ENCODE measurements at regions not wholly inside any gene's neighbourhood (a gene's known extent, or its start where the extent isn't known, plus 50 kb on each side); places are given as distances from the start of the nearest gene placed in this dataset.

GRCh38 chr9:16331031-16331430 lies 539.4 kb downstream of the BNC2 start:
- no peak for TF ChIP-seq CTCF (conservative IDR thresholded peaks at IDR 0.05)
- no peaks in the 10 kb centered on the region for H3K9me3 Mint-ChIP-seq
- no peak overlapping the region for H3K27ac ChIP-seq (ENCODE audit: low read depth, low read length)
- no peak for DNase-seq
- H3K9ac ChIP-seq (ENCODE audit: extremely low read depth, low read length, poor library complexity, severe bottlenecking) = no peak overlapping the region
- no peak overlapping the region for H3K27ac Mint-ChIP-seq
- no peak overlapping the region for H3K4me3 ChIP-seq (ENCODE audit: low read length)
- H3K36me3 Mint-ChIP-seq (ENCODE audit: low read depth) = no peaks in the 10 kb centered on the region
- H3K36me3 ChIP-seq (ENCODE audit: control insufficient read depth, insufficient read depth, low read length) = no peaks in the 10 kb centered on the region
- H3K27me3 ChIP-seq (ENCODE audit: control insufficient read depth, insufficient read depth, low read length, poor library complexity, severe bottlenecking) = no peaks in the 10 kb centered on the region
- H3K4me1 Mint-ChIP-seq = peaks cover 2% of the 10 kb centered on the region
- no peak overlapping the region for H3K4me3 Mint-ChIP-seq
- no peaks in the 10 kb centered on the region for H3K9me3 ChIP-seq (ENCODE audit: control insufficient read depth, low read length)
- H3K4me1 ChIP-seq (ENCODE audit: control insufficient read depth, insufficient read depth, low read length) = no peaks in the 10 kb centered on the region
- H3K27me3 Mint-ChIP-seq (ENCODE audit: insufficient read depth) = no peaks in the 10 kb centered on the region
- WGBS, 2 experiments (ENCODE audit: insufficient coverage in 1 of 2, insufficient read length in 1 of 2) = 95 to 100% methylated on average over 1 to 2 of the region's 2 CpGs

DNA sequence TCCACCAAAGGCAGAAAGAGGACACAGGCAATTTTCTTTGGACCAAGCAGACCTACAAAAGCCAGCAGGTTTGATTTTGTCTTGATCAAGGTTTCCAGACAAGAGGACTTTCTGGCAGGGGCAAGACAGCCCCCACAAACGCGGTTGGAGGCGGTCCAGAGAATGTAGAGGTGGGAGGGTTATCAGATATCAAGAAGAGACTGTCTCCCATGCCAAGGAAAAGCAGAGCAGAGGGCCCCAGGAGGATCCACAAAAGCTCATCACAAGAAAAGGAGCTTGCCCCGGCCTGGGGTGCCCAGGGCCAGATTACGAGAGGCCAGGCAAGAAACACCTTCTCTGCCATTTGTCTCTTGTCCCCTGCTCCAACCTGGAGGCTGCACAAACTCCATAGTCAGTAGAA lies 538.9 kb downstream of the BNC2 start:
- H3K4me3 Mint-ChIP-seq = no peak overlapping the region
- no peak overlapping the region for H3K27ac ChIP-seq (ENCODE audit: low read depth, low read length)
- H3K4me1 Mint-ChIP-seq = peaks cover 2% of the 10 kb centered on the region
- no peaks in the 10 kb centered on the region for H3K36me3 Mint-ChIP-seq (ENCODE audit: low read depth)
- no peaks in the 10 kb centered on the region for H3K36me3 ChIP-seq (ENCODE audit: control insufficient read depth, insufficient read depth, low read length)
- no peak overlapping the region for H3K27ac Mint-ChIP-seq
- no peaks in the 10 kb centered on the region for H3K9me3 Mint-ChIP-seq
- no peak for DNase-seq
- no peak overlapping the region for H3K4me3 ChIP-seq (ENCODE audit: low read length)
- WGBS, 2 experiments (ENCODE audit: insufficient coverage in 1 of 2, insufficient read length in 1 of 2) = 91 to 100% methylated on average over 3 to 5 of the region's 5 CpGs
- H3K9me3 ChIP-seq (ENCODE audit: control insufficient read depth, low read length) = no peaks in the 10 kb centered on the region
- no peaks in the 10 kb centered on the region for H3K4me1 ChIP-seq (ENCODE audit: control insufficient read depth, insufficient read depth, low read length)
- H3K27me3 Mint-ChIP-seq (ENCODE audit: insufficient read depth) = no peaks in the 10 kb centered on the region
- no peak for TF ChIP-seq CTCF (conservative IDR thresholded peaks at IDR 0.05)
- H3K9ac ChIP-seq (ENCODE audit: extremely low read depth, low read length, poor library complexity, severe bottlenecking) = no peak overlapping the region
- H3K27me3 ChIP-seq (ENCODE audit: control insufficient read depth, insufficient read depth, low read length, poor library complexity, severe bottlenecking) = no peaks in the 10 kb centered on the region

DNA sequence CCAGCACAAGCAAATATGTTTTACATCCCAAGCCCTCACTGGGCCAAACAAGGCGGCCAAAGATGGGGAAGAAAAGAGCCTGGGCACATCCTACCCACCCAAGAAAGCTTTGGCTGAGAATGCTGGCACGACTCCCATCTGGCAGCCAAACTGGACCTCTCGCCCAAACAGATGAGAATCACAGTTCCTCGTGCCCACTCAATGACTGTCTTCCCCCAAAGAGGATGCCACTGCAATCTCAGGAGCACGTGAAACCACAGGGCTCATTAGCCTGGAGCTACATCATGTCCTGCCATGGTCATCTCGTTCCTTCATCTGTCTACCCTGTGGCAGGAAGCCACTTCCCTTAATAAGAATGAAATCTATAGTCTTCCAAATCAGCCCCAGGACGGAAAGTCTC lies 536.8 kb downstream of the BNC2 start:
- 94 to 97% methylated on average over 5 to 7 of the region's 7 CpGs for WGBS, 2 experiments (ENCODE audit: insufficient coverage in 1 of 2, insufficient read length in 1 of 2)
- Histone ChIP-seq H3K4me1 (ENCODE audit: control insufficient read depth, insufficient read depth, low read length) (no peaks in the 10 kb centered on the region), H3K9me3 (ENCODE audit: control insufficient read depth, low read length) (no peaks in the 10 kb centered on the region), H3K36me3 (ENCODE audit: control insufficient read depth, insufficient read depth, low read length) (no peaks in the 10 kb centered on the region), H3K27ac (ENCODE audit: low read depth, low read length) (no peak overlapping the region), H3K27me3 (ENCODE audit: control insufficient read depth, insufficient read depth, low read length, poor library complexity, severe bottlenecking) (no peaks in the 10 kb centered on the region), H3K9ac (ENCODE audit: extremely low read depth, low read length, poor library complexity, severe bottlenecking) (no peak overlapping the region), H3K4me3 (ENCODE audit: low read length) (no peak overlapping the region)
- Mint-ChIP-seq H3K9me3 (no peaks in the 10 kb centered on the region), H3K27me3 (ENCODE audit: insufficient read depth) (no peaks in the 10 kb centered on the region), H3K4me3 (no peak overlapping the region), H3K4me1 (no peaks in the 10 kb centered on the region), H3K36me3 (ENCODE audit: low read depth) (no peaks in the 10 kb centered on the region), H3K27ac (no peak overlapping the region)
- no peak for DNase-seq
- TF ChIP-seq CTCF (conservative IDR thresholded peaks at IDR 0.05) = no peak
